Fibroblast of pulmonary artery (primary cell): ENCODE measurements at regions not wholly inside any gene's neighbourhood (a gene's known extent, or its start where the extent isn't known, plus 50 kb on each side); places are given as distances from the start of the nearest gene placed in this dataset.
A peak's percentile ranks its signal among the peaks of the same experiment; 100 is the strongest.
"Not testable (repeated sequence)": the region's sequence is repeated elsewhere in the genome, so short reads cannot be mapped to it uniquely, and the experiment has no call there.

Experiments used
- DNase-seq: peaks from one replicate; pipeline ENCODE4 v3.0.0-alpha.2; 2010; ENCODE audit warnings: low read depth
- H3K4me3 ChIP-seq: replicated peaks from 2 replicates; pipeline ENCODE4 v1.5.1; 2011; ENCODE audit warnings: low read depth, mild to moderate bottlenecking, control low read depth, low read length, moderate library complexity
- TF ChIP-seq, protein P1 (sequence below): IDR thresholded peaks from 2 replicates; pipeline ENCODE4 v1.5.1; 2011; ENCODE audit warnings: mild to moderate bottlenecking, control low read depth, low read length, inconsistent platforms; ENCODE audit errors: missing control alignments

DNA sequence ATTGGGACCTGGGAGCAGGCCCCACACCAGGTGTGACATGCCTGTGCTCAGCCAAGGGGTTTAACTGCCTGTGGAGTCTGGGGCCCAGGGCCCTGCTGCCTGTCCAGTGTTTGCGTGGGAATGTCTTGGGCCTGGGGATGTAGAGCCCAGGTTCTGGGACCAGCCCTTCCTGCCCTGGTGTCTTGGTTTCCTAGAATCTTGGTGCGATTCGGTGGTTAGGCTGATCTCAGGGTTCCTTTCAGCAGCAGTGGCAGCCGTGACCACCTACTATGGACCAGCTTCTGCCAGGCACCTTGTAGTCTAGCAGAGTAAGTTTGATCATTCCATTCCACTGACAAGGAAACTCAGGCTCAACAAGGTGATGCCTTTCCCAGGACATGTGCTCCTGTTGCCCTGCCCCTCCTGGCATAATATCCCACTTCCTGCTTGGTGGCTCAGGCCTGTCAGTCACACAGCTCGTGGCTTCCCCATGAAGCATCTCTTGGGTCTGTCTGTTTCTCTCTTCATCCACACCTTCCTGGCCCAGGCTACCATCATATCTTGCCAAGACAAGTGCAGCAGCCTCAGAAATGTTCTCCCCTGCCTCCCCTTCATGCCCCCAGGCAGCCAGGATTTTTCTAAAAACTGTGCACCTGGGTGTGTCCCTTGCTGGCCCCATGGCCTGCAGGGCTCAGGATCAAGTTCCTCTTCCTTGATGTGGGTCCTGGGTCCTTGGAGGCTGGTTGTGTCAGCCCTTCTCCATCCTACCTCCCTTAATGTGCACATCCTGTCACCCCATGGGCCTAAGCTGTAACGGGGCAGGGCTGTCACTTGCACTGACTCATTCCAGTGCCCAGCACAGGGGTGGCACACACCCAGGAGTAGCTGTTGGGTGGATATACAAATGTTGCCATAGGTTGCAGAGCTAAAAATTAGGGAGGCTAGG is 101.6 kb downstream of the SLC25A47 start:
- TF ChIP-seq, protein P1, sequence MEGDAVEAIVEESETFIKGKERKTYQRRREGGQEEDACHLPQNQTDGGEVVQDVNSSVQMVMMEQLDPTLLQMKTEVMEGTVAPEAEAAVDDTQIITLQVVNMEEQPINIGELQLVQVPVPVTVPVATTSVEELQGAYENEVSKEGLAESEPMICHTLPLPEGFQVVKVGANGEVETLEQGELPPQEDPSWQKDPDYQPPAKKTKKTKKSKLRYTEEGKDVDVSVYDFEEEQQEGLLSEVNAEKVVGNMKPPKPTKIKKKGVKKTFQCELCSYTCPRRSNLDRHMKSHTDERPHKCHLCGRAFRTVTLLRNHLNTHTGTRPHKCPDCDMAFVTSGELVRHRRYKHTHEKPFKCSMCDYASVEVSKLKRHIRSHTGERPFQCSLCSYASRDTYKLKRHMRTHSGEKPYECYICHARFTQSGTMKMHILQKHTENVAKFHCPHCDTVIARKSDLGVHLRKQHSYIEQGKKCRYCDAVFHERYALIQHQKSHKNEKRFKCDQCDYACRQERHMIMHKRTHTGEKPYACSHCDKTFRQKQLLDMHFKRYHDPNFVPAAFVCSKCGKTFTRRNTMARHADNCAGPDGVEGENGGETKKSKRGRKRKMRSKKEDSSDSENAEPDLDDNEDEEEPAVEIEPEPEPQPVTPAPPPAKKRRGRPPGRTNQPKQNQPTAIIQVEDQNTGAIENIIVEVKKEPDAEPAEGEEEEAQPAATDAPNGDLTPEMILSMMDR = no peak
- no peak overlapping the region for H3K4me3 ChIP-seq
- no peak for DNase-seq

DNA sequence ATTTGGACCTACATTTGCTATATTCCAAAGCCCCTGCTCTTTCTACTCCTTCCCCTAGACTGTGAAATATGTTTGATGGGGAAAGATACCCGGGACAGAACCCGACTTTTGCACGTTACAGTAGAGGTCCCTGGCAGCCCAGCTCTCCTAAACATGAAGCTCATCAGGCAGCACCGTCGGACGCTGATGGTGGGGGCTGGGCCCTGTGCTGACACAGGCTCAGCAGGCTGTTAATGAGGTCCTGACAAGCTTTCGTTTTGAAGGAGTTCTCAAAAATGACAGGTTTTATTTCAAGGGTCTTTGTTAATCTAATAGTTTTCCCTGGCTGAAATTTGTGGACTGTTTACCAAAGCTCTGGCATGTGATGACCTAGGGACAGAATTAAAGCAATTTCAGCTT is 102.3 kb downstream of the SLC25A47 start:
- H3K4me3 ChIP-seq = no peak overlapping the region
- DNase-seq = no peak
- TF ChIP-seq, protein P1 = no peak

DNA sequence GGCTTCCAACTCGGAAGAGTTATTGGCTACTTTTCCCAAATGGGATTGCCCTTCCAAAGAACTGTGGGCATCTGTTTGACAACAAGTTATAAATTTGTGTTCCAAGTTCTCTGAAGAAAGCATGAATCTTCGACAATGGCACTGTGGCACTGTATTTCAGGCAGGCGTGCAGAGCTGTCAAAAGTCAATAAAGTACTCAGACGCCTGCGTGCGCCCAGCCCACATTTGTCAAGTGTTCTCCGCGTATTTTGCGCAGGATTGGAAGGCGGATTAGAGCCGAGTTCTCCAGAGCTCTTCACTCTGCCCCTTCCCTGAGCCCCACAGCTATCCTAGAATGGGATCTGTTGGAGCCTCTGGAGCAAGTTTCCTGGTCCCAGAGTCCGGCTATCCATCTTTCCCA is 103.2 kb downstream of the SLC25A47 start:
- H3K4me3 ChIP-seq = no peak overlapping the region
- TF ChIP-seq, protein P1 = no peak
- DNase-seq = no peak

DNA sequence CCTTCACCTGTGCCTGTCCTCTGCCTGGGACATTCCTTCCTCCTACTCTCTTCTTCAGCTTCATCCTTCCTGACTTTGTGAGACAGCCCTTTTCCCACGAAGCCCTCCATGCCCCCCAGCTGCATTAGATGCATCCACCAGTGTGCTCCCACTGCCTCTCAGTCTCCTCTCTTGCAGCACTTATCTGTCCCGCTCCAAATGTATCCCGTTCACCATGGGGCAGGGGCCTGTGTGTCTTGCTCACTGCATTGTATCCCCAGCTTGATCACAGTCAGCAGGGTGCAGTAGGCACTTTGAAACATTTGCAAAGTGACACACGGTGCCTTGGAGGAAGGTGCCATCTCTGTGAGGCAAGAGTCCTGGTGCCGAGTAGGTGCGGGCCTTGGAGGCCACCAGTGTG is 104.0 kb downstream of the SLC25A47 start:
- TF ChIP-seq, protein P1 = no peak
- no peak for DNase-seq
- H3K4me3 ChIP-seq = no peak overlapping the region

DNA sequence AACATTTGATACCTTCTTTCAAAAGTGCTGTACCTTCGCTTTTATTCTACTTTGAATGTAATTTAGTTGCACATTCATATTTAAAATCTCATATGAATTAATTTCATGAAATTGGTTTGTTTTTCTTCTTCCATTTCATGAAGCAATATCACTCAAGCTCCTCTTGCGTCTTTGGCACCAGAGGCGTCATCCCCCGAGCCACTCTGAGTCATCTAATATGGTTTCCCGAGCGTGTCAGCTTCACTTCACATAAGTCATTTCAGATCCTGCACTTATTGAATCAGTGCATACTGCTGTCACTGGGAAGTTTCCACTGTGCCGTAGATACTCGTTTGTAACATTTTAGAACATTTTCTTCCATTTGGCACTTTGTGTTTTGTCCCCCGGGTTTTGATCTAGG is 105.6 kb downstream of the SLC25A47 start:
- TF ChIP-seq, protein P1 = no peak
- no peak overlapping the region for H3K4me3 ChIP-seq
- peak; percentile 60 for DNase-seq

DNA sequence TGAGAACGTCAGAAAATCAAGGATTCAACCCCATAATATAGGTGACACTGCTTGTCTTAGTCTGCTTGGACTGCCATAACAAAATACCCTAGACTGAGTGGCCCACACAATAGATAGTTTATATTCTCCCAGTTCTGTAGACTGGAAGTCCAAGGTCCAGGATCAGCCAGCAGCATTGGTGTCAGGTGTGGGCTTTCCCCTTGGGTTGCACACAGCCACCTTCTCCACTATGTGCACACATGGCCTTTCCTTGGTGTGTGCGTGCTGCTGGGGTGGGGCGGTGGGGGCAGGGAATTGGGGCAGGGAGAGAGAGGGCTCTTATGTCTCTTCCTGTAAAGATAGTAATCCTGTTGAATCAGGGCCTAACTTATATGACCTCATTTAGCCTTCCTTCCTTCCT is 106.4 kb downstream of the SLC25A47 start:
- no peak overlapping the region for H3K4me3 ChIP-seq
- TF ChIP-seq, protein P1 = no peak
- no peak for DNase-seq

DNA sequence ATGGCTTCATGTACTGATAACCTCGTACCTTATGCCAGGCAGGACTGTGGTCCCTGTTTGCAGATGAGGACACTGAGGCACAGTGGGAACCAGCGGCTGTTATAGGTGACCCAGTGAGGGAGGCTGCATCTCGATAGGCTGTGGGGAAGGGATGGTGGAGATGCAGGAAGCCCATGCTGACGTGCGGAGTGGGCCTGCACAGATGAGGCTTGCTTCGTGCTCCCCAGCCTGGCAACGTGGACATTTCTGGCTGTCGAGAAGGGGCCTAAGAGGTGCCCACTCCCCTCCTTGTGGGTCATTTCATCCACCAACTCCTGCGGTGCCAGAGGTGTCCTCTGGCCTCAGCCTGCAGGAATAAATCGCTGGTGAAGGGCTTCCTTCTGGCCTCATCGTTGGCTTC is 107.4 kb downstream of the SLC25A47 start:
- TF ChIP-seq, protein P1 = no peak
- no peak overlapping the region for H3K4me3 ChIP-seq
- no peak for DNase-seq

DNA sequence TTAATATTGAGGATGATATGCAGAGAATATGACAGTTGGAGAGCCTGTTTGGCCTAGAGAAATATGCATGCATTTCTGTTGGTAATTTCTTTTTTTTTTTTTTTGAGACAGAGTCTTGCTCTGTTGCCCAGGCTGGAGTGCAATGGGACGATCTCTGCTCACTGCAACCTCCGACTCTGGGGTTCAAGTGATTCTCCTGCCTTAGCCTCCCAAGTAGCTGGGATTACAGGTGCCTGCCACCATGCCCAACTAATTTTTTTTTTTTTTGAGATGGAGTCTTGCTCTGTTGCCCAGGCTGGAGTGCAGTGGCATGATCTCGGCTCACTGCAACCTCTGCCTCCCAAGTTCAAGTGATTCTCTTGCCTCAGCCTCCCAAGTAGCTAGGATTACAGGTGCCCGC is 108.3 kb downstream of the SLC25A47 start:
- not testable (repeated sequence) for H3K4me3 ChIP-seq, DNase-seq
